Prostate gland (tissue), 2 donors: ENCODE measurements at regions not wholly inside any gene's neighbourhood (a gene's known extent, or its start where the extent isn't known, plus 50 kb on each side); places are given as distances from the start of the nearest gene placed in this dataset.
A peak's percentile ranks its signal among the peaks of the same experiment; 100 is the strongest.

Experiments
- DNase-seq: peaks from one replicate; pipeline ENCODE4 v3.0.0-alpha.2; 2019; ENCODE audit warnings: low spot score
- H3K27ac ChIP-seq, 2 donors: fragments of 200-600 bp; sonication (generic); 2 replicates each; pipeline ENCODE4 v1.5.1; 2017 to 2019
- H3K27me3 ChIP-seq: fragments of 200-600 bp; sonication (generic); replicated peaks from 2 replicates; pipeline ENCODE4 v1.5.1; 2019; ENCODE audit not compliant: insufficient read depth
- H3K36me3 ChIP-seq, 2 donors: fragments of 200-600 bp; sonication (generic); 1 replicate in 1 of 2; 2 replicates in 1 of 2; pipeline versions ENCODE4 v1.5.1 to v1.8.1; 2017 to 2019
- H3K4me1 ChIP-seq: fragments of 200-600 bp; sonication (generic); replicated peaks from 2 replicates; pipeline ENCODE4 v1.5.1; 2019
- H3K4me3 ChIP-seq, 2 donors: fragments of 200-600 bp; sonication (generic); 2 replicates each; pipeline ENCODE4 v1.5.1; 2017 to 2019
- H3K9me3 ChIP-seq: fragments of 200-600 bp; sonication (generic); 2 replicates; pipeline ENCODE4 v1.5.1; 2017
- POLR2A ChIP-seq: fragments of 450-650 bp; IDR thresholded peaks from one replicate; pipeline ENCODE4 v1.6.1; 2016; ENCODE audit warnings: antibody characterized with exemption, mild to moderate bottlenecking
- POLR2AphosphoS5 ChIP-seq: sonication (generic); formaldehyde crosslinking; IDR thresholded peaks from one replicate; pipeline ENCODE4 v1.6.1; 2017; ENCODE audit warnings: antibody characterized with exemption
- WGBS: methylation state at CpG from one replicate; pipeline ENCODE4 v1.1.5; 2018; 5-methylcytosine and 5-hydroxymethylcytosine counted together
- intact Hi-C: fragments of 100-400 bp; cut with DNase I; formaldehyde crosslinking; loops from one replicate; pipeline ENCODE4 v1.14.2; 2022
- TF ChIP-seq, protein P1 (sequence below), 4 experiments: fragments of 200-600 bp in 2 of 4; fragments of 450-650 bp in 2 of 4; sonication (generic) in 2 of 4; IDR thresholded peaks; 1 replicate in 3 of 4; 2 replicates in 1 of 4; pipeline ENCODE4 v1.5.1; 2016 to 2019; ENCODE audit warnings: antibody characterized with exemption in 4 of 4, mild to moderate bottlenecking in 2 of 4, moderate library complexity in 2 of 4

DNA sequence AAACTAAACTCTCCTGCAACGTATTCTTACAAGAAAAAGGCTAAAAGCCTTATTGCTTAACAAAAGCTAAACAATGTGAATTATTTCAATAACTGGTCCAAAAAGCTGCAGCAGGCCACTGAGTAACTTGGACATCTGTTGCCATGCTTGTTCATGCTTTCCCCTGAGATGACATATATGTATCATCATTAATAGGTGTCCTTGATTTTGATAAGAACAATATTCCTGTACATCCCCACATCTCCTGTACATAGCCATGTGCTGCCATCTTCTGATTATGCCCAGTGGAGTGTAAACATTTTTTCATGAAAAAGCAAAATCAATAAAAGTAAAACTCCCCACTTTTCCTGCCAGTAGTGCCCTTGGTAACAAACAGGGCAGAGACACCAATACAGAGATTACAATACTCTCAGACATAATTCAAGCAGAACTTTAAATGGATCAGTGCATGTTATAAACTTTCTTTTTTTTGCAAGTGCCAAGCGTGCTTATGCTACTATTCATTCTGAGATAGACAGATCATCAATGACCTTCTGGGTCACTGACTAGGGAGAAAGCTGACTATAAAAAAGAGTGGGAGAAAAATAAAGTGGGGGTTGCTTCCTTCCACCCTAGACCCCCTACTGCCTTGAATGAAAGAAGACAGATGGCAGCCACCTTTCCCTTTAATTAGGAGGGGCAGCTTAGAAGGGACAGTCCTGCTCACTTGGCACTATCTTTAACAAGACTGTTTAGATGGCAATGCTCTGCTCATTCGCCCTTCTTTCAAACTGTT, 205.5 kb upstream of the KLF14 start:
- Histone ChIP-seq H3K9me3 (no peaks in the 10 kb centered on the region), H3K27ac (peak overlapping the region in 1 of 2 donors; percentile 13), H3K36me3 (no peaks in the 10 kb centered on the region), H3K4me1 (peaks cover 7% of the 10 kb centered on the region), H3K4me3 (no peak overlapping the region), H3K27me3 (no peaks in the 10 kb centered on the region)
- WGBS = 48% methylated on average over 3 of the region's 3 CpGs
- no peak for TF ChIP-seq POLR2A
- TF ChIP-seq POLR2AphosphoS5 = no peak
- TF ChIP-seq, protein P1, sequence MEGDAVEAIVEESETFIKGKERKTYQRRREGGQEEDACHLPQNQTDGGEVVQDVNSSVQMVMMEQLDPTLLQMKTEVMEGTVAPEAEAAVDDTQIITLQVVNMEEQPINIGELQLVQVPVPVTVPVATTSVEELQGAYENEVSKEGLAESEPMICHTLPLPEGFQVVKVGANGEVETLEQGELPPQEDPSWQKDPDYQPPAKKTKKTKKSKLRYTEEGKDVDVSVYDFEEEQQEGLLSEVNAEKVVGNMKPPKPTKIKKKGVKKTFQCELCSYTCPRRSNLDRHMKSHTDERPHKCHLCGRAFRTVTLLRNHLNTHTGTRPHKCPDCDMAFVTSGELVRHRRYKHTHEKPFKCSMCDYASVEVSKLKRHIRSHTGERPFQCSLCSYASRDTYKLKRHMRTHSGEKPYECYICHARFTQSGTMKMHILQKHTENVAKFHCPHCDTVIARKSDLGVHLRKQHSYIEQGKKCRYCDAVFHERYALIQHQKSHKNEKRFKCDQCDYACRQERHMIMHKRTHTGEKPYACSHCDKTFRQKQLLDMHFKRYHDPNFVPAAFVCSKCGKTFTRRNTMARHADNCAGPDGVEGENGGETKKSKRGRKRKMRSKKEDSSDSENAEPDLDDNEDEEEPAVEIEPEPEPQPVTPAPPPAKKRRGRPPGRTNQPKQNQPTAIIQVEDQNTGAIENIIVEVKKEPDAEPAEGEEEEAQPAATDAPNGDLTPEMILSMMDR (IDR thresholded peaks at IDR 0.05) = no peak
- intact Hi-C loops = no loop called here
- DNase-seq = no peak

DNA sequence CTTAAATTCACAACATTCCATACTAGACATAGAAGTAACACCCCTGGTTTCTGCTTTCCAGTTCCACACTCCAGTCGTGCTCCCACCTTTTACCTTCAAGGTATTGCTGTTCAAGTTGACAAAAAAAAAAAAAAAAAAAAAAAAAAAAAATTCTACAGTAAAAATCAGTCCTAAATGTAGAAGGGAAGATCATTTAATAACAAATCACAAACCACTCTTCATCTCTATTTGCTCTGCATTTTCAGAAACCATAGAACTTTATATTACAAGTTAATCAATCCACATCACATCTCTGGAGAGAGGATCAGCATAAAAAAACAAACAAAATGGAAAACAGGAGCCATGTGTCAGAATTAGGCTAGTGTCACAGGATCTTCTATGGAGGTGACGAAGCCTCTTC, 206.3 kb upstream of the KLF14 start:
- DNase-seq = no peak
- peaks cover 7% of the 10 kb centered on the region for H3K4me1 ChIP-seq
- H3K27ac ChIP-seq = peak overlapping the region; percentile 76 to 79
- H3K9me3 ChIP-seq = no peaks in the 10 kb centered on the region
- WGBS = 50% methylated on average over 2 of the region's 2 CpGs
- TF ChIP-seq POLR2A (no peak), POLR2AphosphoS5 (no peak)
- TF ChIP-seq, protein P1 (IDR thresholded peaks at IDR 0.05) = no peak
- no peaks in the 10 kb centered on the region for H3K36me3 ChIP-seq
- intact Hi-C loops = no loop called here
- H3K4me3 ChIP-seq = peak overlapping the region in 1 of 2 donors; percentile 27
- no peaks in the 10 kb centered on the region for H3K27me3 ChIP-seq

DNA sequence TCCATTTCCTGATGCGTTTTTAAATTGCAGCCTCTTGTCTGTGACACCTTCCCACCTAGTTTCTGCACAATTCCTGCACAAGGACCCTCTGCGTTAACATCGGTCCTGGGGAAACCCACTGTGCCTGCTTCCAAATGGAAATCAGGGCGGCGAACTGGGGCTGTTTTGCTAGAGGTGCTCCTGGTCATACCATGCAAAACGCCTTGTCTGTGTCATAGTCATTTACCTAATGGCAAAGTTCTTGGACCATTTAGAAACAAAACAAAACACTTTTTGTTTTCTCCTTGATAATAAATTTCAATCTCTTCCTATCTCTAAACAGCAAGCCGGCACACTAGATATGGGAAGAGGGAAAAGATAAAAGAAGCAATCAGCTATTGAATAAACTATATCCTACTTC, 206.9 kb upstream of the KLF14 start:
- H3K4me3 ChIP-seq = peak overlapping the region; percentile 20 to 27

DNA sequence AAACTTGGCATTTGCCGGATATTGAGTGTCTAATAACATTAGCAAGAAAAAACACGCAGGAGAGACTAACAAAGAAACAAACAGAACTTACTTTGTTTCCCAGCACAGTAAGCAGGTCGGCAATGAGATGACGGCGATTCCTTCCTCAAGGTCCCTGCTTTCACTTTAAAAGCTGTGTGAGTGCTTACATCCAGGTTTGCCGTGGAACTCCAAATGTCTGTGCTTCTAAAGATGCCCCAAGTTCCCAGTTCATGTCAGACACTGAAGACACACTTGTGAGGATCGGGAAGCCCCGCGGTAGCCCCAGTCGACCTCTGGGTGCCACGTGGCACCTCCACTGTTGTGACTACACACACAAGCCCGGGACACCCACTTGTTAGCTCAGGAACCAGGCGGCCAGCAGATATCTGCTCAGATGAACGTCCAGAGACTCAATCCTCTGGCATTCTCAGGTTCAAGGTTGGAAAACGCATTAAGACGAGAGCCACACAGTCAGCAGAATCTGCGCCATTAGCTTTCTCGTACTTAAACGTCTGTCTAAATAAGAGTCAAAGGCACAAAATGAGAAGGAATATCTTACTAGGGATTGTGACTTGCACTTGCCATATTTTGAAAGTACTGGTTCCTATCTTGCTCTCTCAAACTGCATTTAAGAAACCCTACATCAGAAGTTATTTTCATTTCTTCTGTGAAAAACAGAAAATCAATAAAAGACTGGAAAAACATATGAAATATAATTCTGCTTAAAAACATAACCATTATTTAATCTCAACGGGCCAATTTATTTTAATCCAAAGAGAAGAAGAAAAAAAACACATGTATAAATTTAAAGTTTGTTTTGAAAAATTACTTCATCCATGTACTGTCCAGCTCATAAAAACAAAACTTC, 207.6 kb upstream of the KLF14 start:
- Histone ChIP-seq H3K4me1 (peaks cover 7% of the 10 kb centered on the region), H3K36me3 (no peaks in the 10 kb centered on the region), H3K27me3 (no peaks in the 10 kb centered on the region), H3K27ac (peak overlapping the region; percentile 76 to 79), H3K4me3 (peak overlapping the region; percentile 20 to 27), H3K9me3 (no peaks in the 10 kb centered on the region)
- WGBS = 20% methylated on average over 20 of the region's 20 CpGs
- intact Hi-C loops = no loop called here
- peak; percentile 52 for TF ChIP-seq POLR2A
- no peak for TF ChIP-seq POLR2AphosphoS5
- peak; percentile 68 for DNase-seq

More for the DNA sequence above, 206.9 kb upstream of the KLF14 start:
- H3K27me3 ChIP-seq = no peaks in the 10 kb centered on the region
- TF ChIP-seq, protein P1 (IDR thresholded peaks at IDR 0.05) = no peak
- TF ChIP-seq POLR2AphosphoS5 = no peak
- TF ChIP-seq POLR2A = no peak
- intact Hi-C loops = no loop called here
- no peaks in the 10 kb centered on the region for H3K36me3 ChIP-seq
- no peak for DNase-seq
- peak overlapping the region; percentile 76 to 79 for H3K27ac ChIP-seq
- H3K4me1 ChIP-seq = peaks cover 7% of the 10 kb centered on the region
- 30% methylated on average over 7 of the region's 7 CpGs for WGBS
- no peaks in the 10 kb centered on the region for H3K9me3 ChIP-seq

DNA sequence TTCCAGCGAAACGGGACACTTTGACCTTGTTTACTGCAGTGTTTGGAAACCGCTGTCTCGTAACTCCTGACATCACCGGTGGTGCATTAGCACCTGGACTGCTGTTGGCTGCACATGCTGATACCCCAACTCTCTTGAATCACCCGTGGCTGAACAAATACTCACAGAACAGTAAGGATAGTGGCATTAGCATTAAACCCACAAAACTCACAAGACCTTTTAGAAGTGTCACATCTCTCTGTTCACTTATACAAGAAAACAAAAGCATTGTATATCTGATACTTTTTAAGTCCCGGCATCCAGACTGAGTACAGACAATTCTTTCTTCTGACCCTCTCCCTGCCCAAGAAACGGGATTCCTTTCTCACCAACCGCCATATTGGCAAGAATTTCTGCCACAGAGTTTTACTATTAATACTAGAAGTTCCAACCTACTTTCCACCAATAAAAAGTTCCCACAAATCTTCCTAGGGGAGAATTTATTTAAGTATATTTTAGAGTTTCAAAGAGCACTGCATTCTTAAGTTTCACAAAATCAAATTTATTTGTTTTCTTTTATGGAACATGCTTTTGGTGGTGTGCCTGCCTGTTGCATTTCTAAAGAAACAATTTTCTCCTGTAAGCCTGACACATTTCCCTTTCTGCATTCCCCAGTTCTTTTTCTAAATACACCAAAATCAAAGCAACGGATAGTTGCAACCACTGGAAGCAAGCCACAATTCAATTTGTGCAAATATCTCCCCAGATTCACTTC, 208.4 kb upstream of the KLF14 start:
- TF ChIP-seq, protein P1 (IDR thresholded peaks at IDR 0.05) = no peak
- TF ChIP-seq POLR2A = peak; percentile 33
- peak; percentile 58 for TF ChIP-seq POLR2AphosphoS5
- peak; percentile 55 for DNase-seq
- Histone ChIP-seq H3K9me3 (no peaks in the 10 kb centered on the region), H3K27ac (peak overlapping the region; percentile 76 to 79), H3K4me1 (peaks cover 7% of the 10 kb centered on the region), H3K27me3 (no peaks in the 10 kb centered on the region), H3K36me3 (no peaks in the 10 kb centered on the region), H3K4me3 (peak overlapping the region in 1 of 2 donors; percentile 27)
- WGBS = 18% methylated on average over 10 of the region's 10 CpGs
- intact Hi-C loops = no loop called here
